ENCODE measurements at regions not wholly inside any gene's neighbourhood (a gene's known extent, or its start where the extent isn't known, plus 50 kb on each side); places are given as distances from the start of the nearest gene placed in this dataset.

DNA sequence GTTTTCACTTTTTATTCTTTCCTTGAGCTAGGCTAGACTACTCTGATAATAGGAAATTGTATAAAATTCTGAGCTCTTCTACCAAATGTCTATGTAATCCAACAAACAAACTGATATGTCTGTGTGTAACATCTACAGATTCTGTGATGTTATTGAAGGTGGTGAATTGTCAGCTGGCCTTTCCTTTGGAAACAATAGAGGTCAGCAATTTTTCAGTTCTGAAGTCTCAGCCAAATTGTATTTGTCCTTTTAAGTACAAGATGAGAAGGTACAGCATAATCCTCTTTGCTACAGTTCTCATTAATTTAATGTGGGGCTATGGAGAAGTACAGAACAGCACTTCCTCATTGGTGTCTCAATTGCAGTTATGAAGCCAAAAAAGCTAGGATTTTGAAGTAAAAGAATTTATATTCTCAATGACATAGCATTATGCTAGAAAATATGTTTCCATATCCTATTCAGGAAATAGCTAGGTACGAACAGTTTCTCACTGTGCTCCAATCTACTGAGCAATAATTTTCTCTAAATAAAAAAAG lies 198.0 kb downstream of the HINT1 start:
- no peaks in the 10 kb centered on the region for H3K79me2 ChIP-seq (ENCODE audit: low read depth)
- H2AFZ ChIP-seq = no peak overlapping the region
- H3K36me3 ChIP-seq (ENCODE audit: low read depth) = no peaks in the 10 kb centered on the region
- ChIA-PET CTCF (no interaction called here), POLR2A (ENCODE audit: unreplicated experiment) (no interaction called here)
- no peaks in the 10 kb centered on the region for H3K4me1 ChIP-seq (replicated peaks; ENCODE audit: insufficient read depth)
- H3K27ac ChIP-seq = no peak overlapping the region
- no peaks in the 10 kb centered on the region for H3K9me3 ChIP-seq (ENCODE audit: insufficient read depth, low read depth)
- no peaks in the 10 kb centered on the region for H3F3A ChIP-seq (ENCODE audit: insufficient read depth, low read depth)
- intact Hi-C loops (cut with micrococcal nuclease; ENCODE audit: unreplicated experiment) = no loop called here
- no peaks in the 10 kb centered on the region for H3K9me2 ChIP-seq (ENCODE audit: insufficient read depth)
- no peak for DNase-seq
- BruUV-seq (replicated peaks) = no TSS peak
- H4K20me1 ChIP-seq (ENCODE audit: insufficient read depth) = no peaks in the 10 kb centered on the region
- H3K4me3 ChIP-seq = no peak overlapping the region
- H3K27me3 ChIP-seq (ENCODE audit: insufficient read depth, low read depth) = no peaks in the 10 kb centered on the region
- TF ChIP-seq EZH2 (IDR thresholded peaks at IDR 0.05; ENCODE audit: low read depth) = no peak
- TF ChIP-seq, protein P1, sequence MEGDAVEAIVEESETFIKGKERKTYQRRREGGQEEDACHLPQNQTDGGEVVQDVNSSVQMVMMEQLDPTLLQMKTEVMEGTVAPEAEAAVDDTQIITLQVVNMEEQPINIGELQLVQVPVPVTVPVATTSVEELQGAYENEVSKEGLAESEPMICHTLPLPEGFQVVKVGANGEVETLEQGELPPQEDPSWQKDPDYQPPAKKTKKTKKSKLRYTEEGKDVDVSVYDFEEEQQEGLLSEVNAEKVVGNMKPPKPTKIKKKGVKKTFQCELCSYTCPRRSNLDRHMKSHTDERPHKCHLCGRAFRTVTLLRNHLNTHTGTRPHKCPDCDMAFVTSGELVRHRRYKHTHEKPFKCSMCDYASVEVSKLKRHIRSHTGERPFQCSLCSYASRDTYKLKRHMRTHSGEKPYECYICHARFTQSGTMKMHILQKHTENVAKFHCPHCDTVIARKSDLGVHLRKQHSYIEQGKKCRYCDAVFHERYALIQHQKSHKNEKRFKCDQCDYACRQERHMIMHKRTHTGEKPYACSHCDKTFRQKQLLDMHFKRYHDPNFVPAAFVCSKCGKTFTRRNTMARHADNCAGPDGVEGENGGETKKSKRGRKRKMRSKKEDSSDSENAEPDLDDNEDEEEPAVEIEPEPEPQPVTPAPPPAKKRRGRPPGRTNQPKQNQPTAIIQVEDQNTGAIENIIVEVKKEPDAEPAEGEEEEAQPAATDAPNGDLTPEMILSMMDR (conservative IDR thresholded peaks at IDR 0.05) = no peak
- H3K4me2 ChIP-seq = no peak overlapping the region

DNA sequence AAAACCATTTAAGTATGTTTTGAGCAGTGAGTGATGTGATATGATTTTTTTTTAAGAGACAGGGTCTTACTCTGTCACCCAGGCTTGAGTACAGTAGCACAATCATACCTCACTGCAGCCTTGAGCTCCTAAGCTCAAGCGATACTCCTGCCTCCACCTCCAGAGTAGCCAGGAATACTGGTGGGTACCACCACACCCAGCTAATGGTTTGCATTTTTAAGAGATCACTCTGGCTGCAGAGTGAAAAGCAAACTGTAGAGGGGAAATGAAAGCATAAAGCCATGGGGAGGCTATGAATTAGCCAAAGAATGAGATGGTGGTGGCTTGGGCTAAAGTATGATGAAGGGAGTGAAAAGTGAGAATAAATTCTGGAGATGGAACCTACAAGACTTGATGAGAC lies 199.1 kb downstream of the HINT1 start:
- H3K4me3 ChIP-seq = no peak overlapping the region
- H3K4me1 ChIP-seq (replicated peaks; ENCODE audit: insufficient read depth) = no peaks in the 10 kb centered on the region
- H3K36me3 ChIP-seq (ENCODE audit: low read depth) = no peaks in the 10 kb centered on the region
- ChIA-PET CTCF (no interaction called here), POLR2A (ENCODE audit: unreplicated experiment) (no interaction called here)
- H3K27me3 ChIP-seq (ENCODE audit: insufficient read depth, low read depth) = no peaks in the 10 kb centered on the region
- no peaks in the 10 kb centered on the region for H4K20me1 ChIP-seq (ENCODE audit: insufficient read depth)
- no peaks in the 10 kb centered on the region for H3K79me2 ChIP-seq (ENCODE audit: low read depth)
- intact Hi-C loops (cut with micrococcal nuclease; ENCODE audit: unreplicated experiment) = no loop called here
- TF ChIP-seq, protein P1 (conservative IDR thresholded peaks at IDR 0.05) = no peak
- TF ChIP-seq EZH2 (IDR thresholded peaks at IDR 0.05; ENCODE audit: low read depth) = no peak
- no peaks in the 10 kb centered on the region for H3K9me2 ChIP-seq (ENCODE audit: insufficient read depth)
- H2AFZ ChIP-seq = no peak overlapping the region
- H3K4me2 ChIP-seq = no peak overlapping the region
- H3K27ac ChIP-seq = no peak overlapping the region
- no peaks in the 10 kb centered on the region for H3K9me3 ChIP-seq (ENCODE audit: insufficient read depth, low read depth)
- no peaks in the 10 kb centered on the region for H3F3A ChIP-seq (ENCODE audit: insufficient read depth, low read depth)
- no TSS peak for BruUV-seq (replicated peaks)
- DNase-seq = no peak

DNA sequence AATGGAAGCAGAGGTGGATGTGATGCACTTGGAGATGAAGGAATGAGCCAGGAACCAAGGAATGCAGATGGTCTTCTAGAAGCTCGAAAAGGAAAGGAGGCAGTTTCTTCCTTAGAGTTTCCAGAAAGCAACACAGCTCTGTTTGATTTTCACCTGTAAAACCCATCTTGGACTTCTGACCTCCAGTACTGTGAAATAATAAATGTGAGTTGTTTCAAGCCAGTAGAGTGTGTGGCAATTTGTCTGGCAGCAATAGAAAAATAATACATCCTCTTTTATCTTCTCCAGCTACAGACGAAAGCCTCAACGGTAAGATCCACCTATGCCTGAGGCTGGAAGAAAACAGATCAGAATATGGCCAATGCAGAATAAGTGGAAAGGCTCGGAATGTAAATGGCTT lies 199.7 kb downstream of the HINT1 start:
- H2AFZ ChIP-seq = no peak overlapping the region
- CTCF ChIA-PET = no interaction called here
- H3K9me3 ChIP-seq (ENCODE audit: insufficient read depth, low read depth) = no peaks in the 10 kb centered on the region
- intact Hi-C loops (cut with micrococcal nuclease; ENCODE audit: unreplicated experiment) = no loop called here
- H3K36me3 ChIP-seq (ENCODE audit: low read depth) = no peaks in the 10 kb centered on the region
- no peak overlapping the region for H3K27ac ChIP-seq
- H4K20me1 ChIP-seq (ENCODE audit: insufficient read depth) = no peaks in the 10 kb centered on the region
- H3K9me2 ChIP-seq (ENCODE audit: insufficient read depth) = no peaks in the 10 kb centered on the region
- no peaks in the 10 kb centered on the region for H3K4me1 ChIP-seq (replicated peaks; ENCODE audit: insufficient read depth)
- no TSS peak for BruUV-seq (replicated peaks)
- H3K4me2 ChIP-seq = no peak overlapping the region
- DNase-seq = no peak
- no peak overlapping the region for H3K4me3 ChIP-seq
- POLR2A ChIA-PET (ENCODE audit: unreplicated experiment) = no interaction called here
- H3K27me3 ChIP-seq (ENCODE audit: insufficient read depth, low read depth) = no peaks in the 10 kb centered on the region
- H3F3A ChIP-seq (ENCODE audit: insufficient read depth, low read depth) = no peaks in the 10 kb centered on the region
- H3K79me2 ChIP-seq (ENCODE audit: low read depth) = no peaks in the 10 kb centered on the region
- TF ChIP-seq EZH2 (IDR thresholded peaks at IDR 0.05; ENCODE audit: low read depth) = no peak
- TF ChIP-seq, protein P1 (conservative IDR thresholded peaks at IDR 0.05) = no peak
